Vagina (tissue), 2 donors: ENCODE measurements at regions not wholly inside any gene's neighbourhood (a gene's known extent, or its start where the extent isn't known, plus 50 kb on each side); places are given as distances from the start of the nearest gene placed in this dataset.

Source experiments
- CTCF ChIP-seq, 3 experiments: fragments of 450-650 bp in 2 of 3; fragments of 200-600 bp in 1 of 3; sonication (generic) in 1 of 3; IDR thresholded peaks; one replicate each; pipeline ENCODE4 v1.5.1; 2017 to 2019; ENCODE audit warnings: antibody characterized with exemption in 3 of 3, mild to moderate bottlenecking in 2 of 3, moderate library complexity in 2 of 3
- POLR2AphosphoS5 ChIP-seq, 2 donors: sonication (generic); formaldehyde crosslinking; IDR thresholded peaks; one replicate each; pipeline ENCODE4 v1.9.0; 2017; ENCODE audit warnings: antibody characterized with exemption in 2 of 2, mild to moderate bottlenecking in 2 of 2, low read depth in 1 of 2; ENCODE audit not compliant: insufficient read depth in 1 of 2

- TF ChIP-seq POLR2AphosphoS5 (IDR thresholded peaks at IDR 0.05; ENCODE audit: insufficient read depth in 1 of 2, low read depth in 1 of 2) (no peak), CTCF (IDR thresholded peaks at IDR 0.05) (no peak)
Measured at GRCh38 chr17:73998249-73998648, 205.2 kb upstream of the RPL38 start.
